ENCODE measurements at regions not wholly inside any gene's neighbourhood (a gene's known extent, or its start where the extent isn't known, plus 50 kb on each side); places are given as distances from the start of the nearest gene placed in this dataset.

GRCh38 chr12:125634813-125635212 lies 569.6 kb downstream of the AACS start:
- TF ChIP-seq E4F1 (IDR thresholded peaks at IDR 0.05; ENCODE audit: borderline replicate concordance, partially characterized antibody) (no peak), CTCF (IDR thresholded peaks at IDR 0.05 in 2 of 3, conservative IDR thresholded peaks at IDR 0.05 in 1 of 3; ENCODE audit: control insufficient read depth in 2 of 3, extremely low read depth in 1 of 3, insufficient read depth in 1 of 3, low read depth in 3 of 3, low read length in 3 of 3) (no peak), POLR2AphosphoS5 (IDR thresholded peaks at IDR 0.05; ENCODE audit: low read length) (no peak)
